Panc1 (cell line): ENCODE measurements at regions not wholly inside any gene's neighbourhood (a gene's known extent, or its start where the extent isn't known, plus 50 kb on each side); places are given as distances from the start of the nearest gene placed in this dataset.

Experiments
- ATAC-seq: fragments of 200-7000 bp; cut with Tn5 transposase; 2 replicates; pipeline ENCODE4 v1.9.1; 2020; ENCODE audit warnings: mild to moderate bottlenecking, moderate library complexity
- BruUV-seq: library from RNA; stranded (reverse); fragments of 400-500 nt; replicated peaks from 2 replicates; lab custom pipeline; 2021; lab: Mats Ljungman, UMichigan
- CTCF ChIA-PET: fragments of 300-600 bp; sonication (Branson Sonifier 250); formaldehyde crosslinking; loops from one replicate; lab custom pipeline; 2022; ENCODE audit warnings: antibody characterized with exemption; lab: Charles Lee
- POLR2A ChIA-PET: fragments of 300-600 bp; sonication (Branson Sonifier 250); formaldehyde crosslinking; loops from one replicate; lab custom pipeline; 2022; ENCODE audit warnings: antibody characterized with exemption; lab: Charles Lee
- DNase-seq: peaks from one replicate; pipeline ENCODE4 v3.0.0-alpha.2; 2010; ENCODE audit warnings: low read depth, low spot score
- H3K27ac ChIP-seq: 2 replicates; pipeline ENCODE4 v1.5.1; 2011; ENCODE audit warnings: mild to moderate bottlenecking, low read length, inconsistent platforms
- H3K27me3 ChIP-seq: fragments of 200-500 bp; sonication (Bioruptor generic); 2 replicates; pipeline ENCODE4 v1.6.0; 2014; ENCODE audit warnings: low read length, inconsistent platforms; ENCODE audit not compliant: control insufficient read depth, insufficient read depth
- H3K36me3 ChIP-seq: fragments of 200-500 bp; sonication (Bioruptor generic); 2 replicates; pipeline ENCODE4 v1.5.1; 2014; ENCODE audit warnings: inconsistent platforms, mild to moderate bottlenecking, low read length, moderate library complexity; ENCODE audit not compliant: control insufficient read depth, insufficient read depth
- H3K4me1 ChIP-seq: 2 replicates; pipeline ENCODE4 v1.5.1; 2011; ENCODE audit warnings: inconsistent platforms, mild to moderate bottlenecking, low read length, moderate library complexity; ENCODE audit not compliant: control insufficient read depth, insufficient read depth
- H3K4me3 ChIP-seq, 2 experiments: 2 replicates each; pipeline ENCODE4 v1.5.1; 2011 to 2012; ENCODE audit warnings: low read depth in 2 of 2, low read length in 2 of 2, mild to moderate bottlenecking in 2 of 2, inconsistent platforms in 1 of 2, moderate library complexity in 1 of 2
- H3K9me3 ChIP-seq: fragments of 200-500 bp; sonication (Bioruptor generic); 2 replicates; pipeline ENCODE4 v1.5.1; 2014; ENCODE audit warnings: low read depth, mild to moderate bottlenecking, inconsistent platforms, low read length, moderate library complexity; ENCODE audit not compliant: control insufficient read depth, insufficient read depth
- POLR2AphosphoS5 ChIP-seq: IDR thresholded peaks from 2 replicates; pipeline ENCODE4 v1.6.1; 2012; ENCODE audit warnings: mild to moderate bottlenecking, low read depth, low read length, moderate library complexity
- SIN3A ChIP-seq: IDR thresholded peaks from 2 replicates; pipeline ENCODE4 v1.6.1; 2012; ENCODE audit warnings: low read depth, mild to moderate bottlenecking, low read length, moderate library complexity, borderline replicate concordance; ENCODE audit not compliant: insufficient read depth
- TCF7L2 ChIP-seq: IDR thresholded peaks from 2 replicates; pipeline ENCODE4 v1.6.1; 2011; ENCODE audit warnings: mild to moderate bottlenecking, low read depth, low read length, inconsistent platforms
- in situ Hi-C: cut with HindIII; loops from 2 replicates; pipeline ENCODE4 v1.10.0; 2016; ENCODE audit warnings: low sequenced_read_pairs, low pct_unique_long_range_greater_than_20kb
- intact Hi-C: fragments of 100-400 bp; cut with micrococcal nuclease; formaldehyde crosslinking; loops from one replicate; pipeline ENCODE4 v1.10.0; 2022; ENCODE audit not compliant: unreplicated experiment
- TF ChIP-seq, protein P1 (sequence below): fragments of 450-650 bp; IDR thresholded peaks from 2 replicates; pipeline ENCODE4 v1.5.1; 2017; ENCODE audit warnings: mild to moderate bottlenecking
- TF ChIP-seq, protein P2 (sequence below), 2 experiments: IDR thresholded peaks; 2 replicates each; pipeline ENCODE4 v1.6.1; 2011 to 2012; ENCODE audit warnings: low read depth in 2 of 2, control low read depth in 1 of 2, low read length in 1 of 2, mild to moderate bottlenecking in 1 of 2, moderate library complexity in 1 of 2; ENCODE audit not compliant: insufficient read depth in 1 of 2

DNA sequence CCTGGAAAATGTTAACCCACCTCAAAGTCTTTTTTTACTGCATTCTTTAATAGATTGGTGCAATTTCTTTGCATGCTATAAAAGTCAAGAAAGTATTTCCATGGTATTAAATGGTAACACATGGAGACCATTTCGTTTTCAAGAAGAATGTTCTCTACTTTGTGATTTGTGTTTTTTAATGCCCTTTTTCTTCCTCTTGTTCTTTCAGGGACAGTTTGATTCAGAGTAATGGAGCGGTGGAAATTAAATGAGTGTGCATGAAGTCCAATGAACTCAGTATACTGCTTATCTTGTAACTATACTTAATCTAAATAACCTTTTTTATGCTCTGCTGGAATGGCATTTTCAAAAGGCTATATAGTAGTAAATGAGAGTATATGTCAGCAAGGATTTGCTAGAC, 507.0 kb upstream of the CDH6 start:
- H3K36me3 ChIP-seq = no peaks in the 10 kb centered on the region
- intact Hi-C loops (no loop called here), in situ Hi-C loops (no loop called here)
- no peak overlapping the region for H3K4me3 ChIP-seq
- TF ChIP-seq, protein P1, sequence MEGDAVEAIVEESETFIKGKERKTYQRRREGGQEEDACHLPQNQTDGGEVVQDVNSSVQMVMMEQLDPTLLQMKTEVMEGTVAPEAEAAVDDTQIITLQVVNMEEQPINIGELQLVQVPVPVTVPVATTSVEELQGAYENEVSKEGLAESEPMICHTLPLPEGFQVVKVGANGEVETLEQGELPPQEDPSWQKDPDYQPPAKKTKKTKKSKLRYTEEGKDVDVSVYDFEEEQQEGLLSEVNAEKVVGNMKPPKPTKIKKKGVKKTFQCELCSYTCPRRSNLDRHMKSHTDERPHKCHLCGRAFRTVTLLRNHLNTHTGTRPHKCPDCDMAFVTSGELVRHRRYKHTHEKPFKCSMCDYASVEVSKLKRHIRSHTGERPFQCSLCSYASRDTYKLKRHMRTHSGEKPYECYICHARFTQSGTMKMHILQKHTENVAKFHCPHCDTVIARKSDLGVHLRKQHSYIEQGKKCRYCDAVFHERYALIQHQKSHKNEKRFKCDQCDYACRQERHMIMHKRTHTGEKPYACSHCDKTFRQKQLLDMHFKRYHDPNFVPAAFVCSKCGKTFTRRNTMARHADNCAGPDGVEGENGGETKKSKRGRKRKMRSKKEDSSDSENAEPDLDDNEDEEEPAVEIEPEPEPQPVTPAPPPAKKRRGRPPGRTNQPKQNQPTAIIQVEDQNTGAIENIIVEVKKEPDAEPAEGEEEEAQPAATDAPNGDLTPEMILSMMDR = no peak
- TF ChIP-seq, protein P2, sequence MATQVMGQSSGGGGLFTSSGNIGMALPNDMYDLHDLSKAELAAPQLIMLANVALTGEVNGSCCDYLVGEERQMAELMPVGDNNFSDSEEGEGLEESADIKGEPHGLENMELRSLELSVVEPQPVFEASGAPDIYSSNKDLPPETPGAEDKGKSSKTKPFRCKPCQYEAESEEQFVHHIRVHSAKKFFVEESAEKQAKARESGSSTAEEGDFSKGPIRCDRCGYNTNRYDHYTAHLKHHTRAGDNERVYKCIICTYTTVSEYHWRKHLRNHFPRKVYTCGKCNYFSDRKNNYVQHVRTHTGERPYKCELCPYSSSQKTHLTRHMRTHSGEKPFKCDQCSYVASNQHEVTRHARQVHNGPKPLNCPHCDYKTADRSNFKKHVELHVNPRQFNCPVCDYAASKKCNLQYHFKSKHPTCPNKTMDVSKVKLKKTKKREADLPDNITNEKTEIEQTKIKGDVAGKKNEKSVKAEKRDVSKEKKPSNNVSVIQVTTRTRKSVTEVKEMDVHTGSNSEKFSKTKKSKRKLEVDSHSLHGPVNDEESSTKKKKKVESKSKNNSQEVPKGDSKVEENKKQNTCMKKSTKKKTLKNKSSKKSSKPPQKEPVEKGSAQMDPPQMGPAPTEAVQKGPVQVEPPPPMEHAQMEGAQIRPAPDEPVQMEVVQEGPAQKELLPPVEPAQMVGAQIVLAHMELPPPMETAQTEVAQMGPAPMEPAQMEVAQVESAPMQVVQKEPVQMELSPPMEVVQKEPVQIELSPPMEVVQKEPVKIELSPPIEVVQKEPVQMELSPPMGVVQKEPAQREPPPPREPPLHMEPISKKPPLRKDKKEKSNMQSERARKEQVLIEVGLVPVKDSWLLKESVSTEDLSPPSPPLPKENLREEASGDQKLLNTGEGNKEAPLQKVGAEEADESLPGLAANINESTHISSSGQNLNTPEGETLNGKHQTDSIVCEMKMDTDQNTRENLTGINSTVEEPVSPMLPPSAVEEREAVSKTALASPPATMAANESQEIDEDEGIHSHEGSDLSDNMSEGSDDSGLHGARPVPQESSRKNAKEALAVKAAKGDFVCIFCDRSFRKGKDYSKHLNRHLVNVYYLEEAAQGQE (IDR thresholded peaks at IDR 0.05; ENCODE audit: insufficient read depth in 1 of 2, low read depth in 2 of 2, low read length in 1 of 2) = no peak
- TF ChIP-seq TCF7L2 = no peak
- no peak for TF ChIP-seq SIN3A
- TF ChIP-seq POLR2AphosphoS5 = no peak
- no peak overlapping the region for H3K27ac ChIP-seq
- ChIA-PET CTCF (no interaction called here), POLR2A (no interaction called here)
- ATAC-seq (no peak), DNase-seq (no peak)
- no peaks in the 10 kb centered on the region; the same call in 1 of the 2 replicates for H3K9me3 ChIP-seq
- no TSS peak for BruUV-seq
- H3K4me1 ChIP-seq = no peaks in the 10 kb centered on the region
- H3K27me3 ChIP-seq = no peaks in the 10 kb centered on the region

DNA sequence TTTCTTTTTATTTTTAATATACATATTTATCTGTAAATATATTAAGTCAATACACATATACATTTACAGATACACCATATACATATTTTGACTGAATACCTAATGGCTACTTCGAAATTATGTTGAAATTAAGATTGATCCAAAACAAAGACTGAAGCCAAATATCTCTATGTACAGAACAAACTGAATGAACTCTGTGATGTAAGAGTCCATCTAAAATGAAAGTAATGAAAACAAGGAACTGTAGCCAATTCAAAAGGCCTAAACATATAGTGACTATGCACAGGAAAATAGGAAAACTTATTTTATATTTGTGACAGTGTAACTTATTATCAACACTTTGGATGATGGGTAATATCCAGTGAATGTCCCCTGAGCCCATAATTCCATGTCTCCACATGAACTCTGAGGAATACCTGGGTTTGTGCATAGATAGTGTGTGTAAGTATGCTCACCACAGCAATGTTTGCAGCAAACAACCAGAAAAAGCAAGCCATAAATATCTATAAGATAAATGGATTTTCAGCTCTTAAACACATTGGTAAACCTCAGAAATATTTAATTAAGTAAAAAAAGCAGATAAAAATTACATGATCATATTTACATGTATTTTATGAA, 517.2 kb upstream of the CDH6 start:
- CTCF ChIA-PET = no interaction called here
- Histone ChIP-seq H3K4me3 (no peak overlapping the region), H3K27ac (no peak overlapping the region), H3K4me1 (no peaks in the 10 kb centered on the region), H3K27me3 (no peaks in the 10 kb centered on the region), H3K36me3 (no peaks in the 10 kb centered on the region), H3K9me3 (0 out of 2 replicates have a peak, but pooled peaks cover 3% of the 10 kb centered on the region)
- no TSS peak for BruUV-seq
- intact Hi-C loops = no loop called here
- in situ Hi-C loops = no loop called here
- no peak for ATAC-seq
- no peak for DNase-seq
- TF ChIP-seq SIN3A (no peak), TCF7L2 (no peak), POLR2AphosphoS5 (no peak)
- TF ChIP-seq, protein P1 = no peak
- TF ChIP-seq, protein P2 (IDR thresholded peaks at IDR 0.05; ENCODE audit: insufficient read depth in 1 of 2, low read depth in 2 of 2, low read length in 1 of 2) = no peak
- POLR2A ChIA-PET = no interaction called here
